Duodenal mucosa (tissue), 2 donors: ENCODE measurements at regions not wholly inside any gene's neighbourhood (a gene's known extent, or its start where the extent isn't known, plus 50 kb on each side); places are given as distances from the start of the nearest gene placed in this dataset.

ENCODE experiments used
- H3K27ac ChIP-seq: one replicate; pipeline ENCODE4 v1.7.0; 2013; ENCODE audit warnings: low read depth, low read length
- H3K27me3 ChIP-seq, 2 donors: one replicate each; pipeline ENCODE4 v1.7.0; 2013; ENCODE audit warnings: low read length in 2 of 2, control low read depth in 1 of 2; ENCODE audit not compliant: insufficient read depth in 2 of 2, control insufficient read depth in 1 of 2
- H3K36me3 ChIP-seq, 2 donors: one replicate each; pipeline ENCODE4 v1.7.0; 2013; ENCODE audit warnings: low read length in 2 of 2, control low read depth in 1 of 2; ENCODE audit not compliant: insufficient read depth in 2 of 2, control insufficient read depth in 1 of 2
- H3K4me1 ChIP-seq, 2 donors: one replicate each; pipeline ENCODE4 v1.7.0; 2013; ENCODE audit warnings: low read length in 2 of 2, control low read depth in 1 of 2; ENCODE audit not compliant: insufficient read depth in 2 of 2, control insufficient read depth in 1 of 2
- H3K4me3 ChIP-seq, 2 donors: one replicate each; pipeline ENCODE4 v1.7.0; 2013; ENCODE audit warnings: low read length in 2 of 2, low read depth in 1 of 2
- H3K9ac ChIP-seq, 2 donors: one replicate each; pipeline ENCODE4 v1.7.0; 2013; ENCODE audit warnings: low read length in 2 of 2, low read depth in 1 of 2
- H3K9me3 ChIP-seq, 2 donors: one replicate each; pipeline ENCODE4 v1.7.0; 2013; ENCODE audit warnings: low read length in 2 of 2, control low read depth in 1 of 2; ENCODE audit not compliant: control insufficient read depth in 1 of 2

DNA sequence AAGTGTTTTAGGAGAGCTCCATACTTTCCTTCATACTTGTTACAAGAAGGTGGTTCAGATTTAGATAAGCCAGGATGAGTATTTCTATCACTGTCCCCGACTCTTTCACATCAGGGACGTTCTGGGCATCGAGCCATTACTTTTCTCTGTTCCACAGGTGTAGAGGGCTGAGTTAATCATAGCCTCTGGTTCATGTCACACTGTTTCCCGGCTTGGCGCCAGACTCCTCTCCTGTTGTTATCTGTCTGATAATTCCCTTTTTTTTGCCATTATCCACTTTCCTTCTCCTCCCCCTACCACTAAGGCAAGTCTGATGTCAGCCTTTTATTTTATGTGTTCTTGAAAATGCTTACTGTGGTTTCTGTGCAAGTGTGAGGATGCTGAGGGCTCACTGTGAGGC is 593.4 kb downstream of the UTRN start:
- H3K27ac ChIP-seq, result no peak overlapping the region
- H3K9ac ChIP-seq, result no peak overlapping the region
- no peaks in the 10 kb centered on the region for H3K27me3 ChIP-seq
- no peak overlapping the region for H3K4me3 ChIP-seq
- H3K9me3 ChIP-seq, result no peaks in the 10 kb centered on the region
- H3K36me3 ChIP-seq, result no peaks in the 10 kb centered on the region
- no peaks in the 10 kb centered on the region for H3K4me1 ChIP-seq

- Histone ChIP-seq H3K27ac (no peak overlapping the region), H3K4me3 (no peak overlapping the region), H3K27me3 (no peaks in the 10 kb centered on the region), H3K9ac (no peak overlapping the region), H3K9me3 (no peaks in the 10 kb centered on the region), H3K4me1 (no peaks in the 10 kb centered on the region), H3K36me3 (no peaks in the 10 kb centered on the region)
Measured at GRCh38 chr6:144879436-144879835, 594.3 kb downstream of the UTRN start.

- H3K4me1 ChIP-seq, result no peaks in the 10 kb centered on the region
- no peaks in the 10 kb centered on the region for H3K36me3 ChIP-seq
- H3K27me3 ChIP-seq, result no peaks in the 10 kb centered on the region
- no peak overlapping the region for H3K27ac ChIP-seq
- no peak overlapping the region for H3K4me3 ChIP-seq
- H3K9ac ChIP-seq, result no peak overlapping the region
- no peaks in the 10 kb centered on the region for H3K9me3 ChIP-seq
Measured at GRCh38 chr6:144882425-144882824, 597.3 kb downstream of the UTRN start.

- Histone ChIP-seq H3K27ac (no peak overlapping the region), H3K4me3 (no peak overlapping the region), H3K36me3 (no peaks in the 10 kb centered on the region), H3K4me1 (no peaks in the 10 kb centered on the region), H3K27me3 (no peaks in the 10 kb centered on the region), H3K9ac (no peak overlapping the region), H3K9me3 (no peaks in the 10 kb centered on the region)
Measured at GRCh38 chr6:144883915-144884314, 598.8 kb downstream of the UTRN start.

DNA sequence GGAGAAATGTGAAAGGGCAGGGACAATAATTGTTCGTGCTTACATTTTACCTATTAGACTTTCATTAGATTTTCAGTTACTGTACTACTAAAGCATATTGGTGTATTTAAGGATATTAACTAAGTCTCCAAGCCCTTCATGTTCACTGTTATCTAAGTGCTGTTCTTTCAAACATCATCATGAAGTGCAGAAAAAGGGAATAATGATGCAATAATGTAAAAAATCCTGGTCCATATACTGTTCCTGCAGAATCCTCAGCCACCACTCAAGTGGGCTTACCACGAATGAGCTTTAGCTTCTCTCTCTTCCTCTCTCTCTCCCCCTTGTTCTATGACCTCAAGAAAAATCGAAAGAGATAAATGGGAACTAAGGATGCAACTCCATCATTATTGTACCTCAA is 600.7 kb downstream of the UTRN start:
- Histone ChIP-seq H3K27me3 (no peaks in the 10 kb centered on the region), H3K9ac (no peak overlapping the region), H3K4me3 (no peak overlapping the region), H3K27ac (no peak overlapping the region), H3K4me1 (no peaks in the 10 kb centered on the region), H3K36me3 (no peaks in the 10 kb centered on the region), H3K9me3 (no peaks in the 10 kb centered on the region)

DNA sequence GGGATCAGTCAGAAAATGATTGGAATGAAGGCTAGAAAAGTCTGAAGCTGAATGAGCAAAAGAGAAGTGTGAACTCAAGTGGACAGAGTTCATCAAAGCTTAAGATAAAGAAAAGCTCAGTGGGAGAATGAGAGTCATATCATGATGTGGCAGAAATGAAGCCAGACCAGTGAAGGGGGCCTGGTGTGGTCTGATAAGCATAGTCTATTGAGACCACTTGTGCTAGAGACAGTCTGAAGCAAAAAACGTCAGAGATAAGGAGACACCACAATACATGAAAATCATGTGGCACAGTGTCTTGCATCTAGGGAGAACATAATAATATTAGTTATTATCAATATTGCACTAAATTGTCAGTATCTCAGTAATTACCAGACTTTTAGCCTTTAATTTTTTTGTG is 601.5 kb downstream of the UTRN start:
- Histone ChIP-seq H3K27me3 (no peaks in the 10 kb centered on the region), H3K9ac (no peak overlapping the region), H3K36me3 (no peaks in the 10 kb centered on the region), H3K9me3 (no peaks in the 10 kb centered on the region), H3K27ac (no peak overlapping the region), H3K4me1 (no peaks in the 10 kb centered on the region), H3K4me3 (no peak overlapping the region)

- Histone ChIP-seq H3K36me3 (no peaks in the 10 kb centered on the region), H3K9me3 (no peaks in the 10 kb centered on the region), H3K4me1 (no peaks in the 10 kb centered on the region), H3K27me3 (no peaks in the 10 kb centered on the region), H3K9ac (no peak overlapping the region), H3K4me3 (no peak overlapping the region), H3K27ac (no peak overlapping the region)
Measured at GRCh38 chr6:144888621-144889020, 603.5 kb downstream of the UTRN start.

DNA sequence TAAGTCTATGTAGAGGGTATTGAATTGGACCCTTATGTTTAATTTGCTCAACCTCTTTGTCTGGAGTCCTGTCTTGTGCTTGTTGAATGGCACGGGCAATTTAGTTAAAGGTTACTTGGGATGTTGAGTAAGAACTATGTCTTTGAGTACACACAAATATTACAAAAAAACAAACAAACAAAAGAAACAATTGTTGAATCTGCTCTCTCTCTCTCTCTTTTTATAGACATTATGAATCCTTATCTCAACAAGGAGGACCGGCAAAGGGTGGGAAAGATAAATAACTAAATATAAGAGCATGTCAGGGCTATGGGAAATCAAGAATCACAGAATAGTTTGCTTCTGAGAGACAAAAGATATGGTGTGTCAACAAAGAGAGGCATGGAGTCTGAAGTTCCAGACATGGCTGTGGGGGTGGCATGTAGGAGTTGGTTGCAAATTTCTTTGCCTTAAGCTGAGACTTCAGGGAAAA is 608.6 kb downstream of the UTRN start:
- no peaks in the 10 kb centered on the region for H3K36me3 ChIP-seq
- H3K27ac ChIP-seq, result no peak overlapping the region
- H3K4me3 ChIP-seq, result no peak overlapping the region

DNA sequence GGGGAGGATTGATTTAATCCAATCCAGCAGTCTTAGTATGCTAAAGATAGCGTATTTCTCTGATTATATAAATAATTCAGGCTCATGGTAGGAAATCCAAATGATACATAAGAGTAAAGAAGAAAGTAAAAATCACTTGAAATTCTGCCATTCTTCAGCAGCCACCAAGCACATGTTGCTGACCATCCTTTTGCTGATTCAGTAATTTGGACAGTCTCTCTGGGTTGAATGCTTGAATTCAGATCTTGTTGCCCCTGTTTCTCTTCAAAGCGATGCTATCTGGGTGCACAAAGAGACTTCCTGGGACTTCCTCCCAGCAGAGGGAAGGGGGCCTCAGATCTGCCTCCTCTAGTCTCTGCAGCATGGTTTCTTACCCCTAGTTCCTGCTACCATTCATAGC is 609.1 kb downstream of the UTRN start:
- Histone ChIP-seq H3K4me1 (no peaks in the 10 kb centered on the region), H3K27ac (no peak overlapping the region)

More for the DNA sequence above, 608.6 kb downstream of the UTRN start:
- Histone ChIP-seq H3K9ac (no peak overlapping the region), H3K27me3 (no peaks in the 10 kb centered on the region), H3K4me1 (no peaks in the 10 kb centered on the region), H3K9me3 (no peaks in the 10 kb centered on the region)

GRCh38 chr6:144895313-144896278 is 610.5 kb downstream of the UTRN start:
- H3K4me3 ChIP-seq, result no peak overlapping the region
- H3K36me3 ChIP-seq, result no peaks in the 10 kb centered on the region
- H3K27ac ChIP-seq, result no peak overlapping the region
- no peaks in the 10 kb centered on the region for H3K27me3 ChIP-seq
- no peaks in the 10 kb centered on the region for H3K4me1 ChIP-seq
- no peak overlapping the region for H3K9ac ChIP-seq
- H3K9me3 ChIP-seq, result no peaks in the 10 kb centered on the region

More for the DNA sequence above, 609.1 kb downstream of the UTRN start:
- no peak overlapping the region for H3K9ac ChIP-seq
- no peak overlapping the region for H3K4me3 ChIP-seq
- H3K27me3 ChIP-seq, result no peaks in the 10 kb centered on the region
- no peaks in the 10 kb centered on the region for H3K9me3 ChIP-seq
- H3K36me3 ChIP-seq, result no peaks in the 10 kb centered on the region
